IMR-90 (cell line): ENCODE measurements at regions not wholly inside any gene's neighbourhood (a gene's known extent, or its start where the extent isn't known, plus 50 kb on each side); places are given as distances from the start of the nearest gene placed in this dataset.

Experiments
- CEBPB ChIP-seq: IDR thresholded peaks from 2 replicates; pipeline ENCODE4 v1.6.1; 2012; ENCODE audit warnings: low read depth, low read length, improper control_type of control experiment
- CHD1 ChIP-seq: IDR thresholded peaks from 2 replicates; pipeline ENCODE4 v1.6.1; 2012; ENCODE audit warnings: low read depth, low read length, improper control_type of control experiment
- CTCF ChIP-seq: conservative IDR thresholded peaks from 2 replicates; pipeline ENCODE4 v1.5.1; 2012; ENCODE audit warnings: mild to moderate bottlenecking, low read depth, low read length, improper control_type of control experiment
- MXI1 ChIP-seq: IDR thresholded peaks from 2 replicates; pipeline ENCODE4 v1.6.1; 2012; ENCODE audit warnings: low read depth, mild to moderate bottlenecking, low read length, moderate library complexity, borderline replicate concordance
- NFE2L2 ChIP-seq: fragments of 150-350 bp; IDR thresholded peaks from 2 replicates; pipeline ENCODE4 v1.6.1; 2016; ENCODE audit warnings: low read depth, mild to moderate bottlenecking, low read length
- POLR2A ChIP-seq: IDR thresholded peaks from 2 replicates; pipeline ENCODE4 v1.6.1; 2012; ENCODE audit warnings: mild to moderate bottlenecking, low read depth, low read length
- RFX5 ChIP-seq: IDR thresholded peaks from 2 replicates; pipeline ENCODE4 v1.8.0; 2012; ENCODE audit warnings: low read depth, mild to moderate bottlenecking, low read length, moderate library complexity
- SMC3 ChIP-seq: fragments of 150-350 bp; IDR thresholded peaks from 2 replicates; pipeline ENCODE4 v1.6.1; 2016; ENCODE audit warnings: low read depth, mild to moderate bottlenecking, antibody characterized with exemption, low read length, moderate library complexity
- USF2 ChIP-seq: fragments of 150-350 bp; IDR thresholded peaks from 2 replicates; pipeline ENCODE4 v1.6.1; 2017; ENCODE audit warnings: mild to moderate bottlenecking, antibody characterized with exemption, low read length, low read depth

DNA sequence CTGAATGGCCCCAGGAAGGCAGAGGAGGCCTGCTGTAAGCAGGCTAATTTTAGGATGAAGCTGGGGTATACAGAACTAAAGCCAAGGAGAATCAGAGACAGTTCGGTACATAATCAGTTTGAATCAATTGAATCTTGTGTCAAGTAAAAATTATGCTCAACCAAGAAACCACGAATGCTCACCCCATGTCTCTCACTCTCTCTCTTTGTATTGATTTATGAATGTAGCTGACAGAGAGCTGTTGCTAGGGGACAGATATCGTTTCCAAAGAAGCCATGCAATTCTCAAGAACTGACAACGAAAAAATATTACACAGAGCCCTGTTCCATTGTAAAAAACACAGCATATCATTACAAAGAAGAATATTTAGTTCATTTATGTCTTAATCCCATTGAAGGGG, 151.1 kb upstream of the PKP2 start:
- TF ChIP-seq CEBPB (no peak), CTCF (no peak), POLR2A (no peak), RFX5 (no peak), MXI1 (no peak), USF2 (no peak), CHD1 (no peak), NFE2L2 (no peak), SMC3 (no peak)
